Esophagus muscularis mucosa (tissue), 4 donors: ENCODE measurements at regions not wholly inside any gene's neighbourhood (a gene's known extent, or its start where the extent isn't known, plus 50 kb on each side); places are given as distances from the start of the nearest gene placed in this dataset.
"Not testable (repeated sequence)": the region's sequence is repeated elsewhere in the genome, so short reads cannot be mapped to it uniquely, and the experiment has no call there.

Experiments used
- EP300 ChIP-seq: sonication (generic); formaldehyde crosslinking; IDR thresholded peaks from one replicate; pipeline ENCODE4 v1.6.1; 2017; ENCODE audit warnings: antibody characterized with exemption
- POLR2A ChIP-seq: fragments of 450-650 bp; IDR thresholded peaks from one replicate; pipeline ENCODE4 v1.6.1; 2017; ENCODE audit warnings: antibody characterized with exemption, moderate library complexity, mild to moderate bottlenecking, low read depth
- POLR2AphosphoS5 ChIP-seq, 2 donors: sonication (generic); formaldehyde crosslinking; IDR thresholded peaks; one replicate each; pipeline ENCODE4 v1.6.1; 2017; ENCODE audit warnings: antibody characterized with exemption in 2 of 2
- TF ChIP-seq, protein P1 (sequence below), 3 experiments: fragments of 200-600 bp in 2 of 3; fragments of 450-650 bp in 1 of 3; sonication (generic) in 2 of 3; IDR thresholded peaks; one replicate each; pipeline ENCODE4 v1.5.1; 2017 to 2019; ENCODE audit warnings: antibody characterized with exemption in 3 of 3, mild to moderate bottlenecking in 2 of 3, moderate library complexity in 1 of 3

DNA sequence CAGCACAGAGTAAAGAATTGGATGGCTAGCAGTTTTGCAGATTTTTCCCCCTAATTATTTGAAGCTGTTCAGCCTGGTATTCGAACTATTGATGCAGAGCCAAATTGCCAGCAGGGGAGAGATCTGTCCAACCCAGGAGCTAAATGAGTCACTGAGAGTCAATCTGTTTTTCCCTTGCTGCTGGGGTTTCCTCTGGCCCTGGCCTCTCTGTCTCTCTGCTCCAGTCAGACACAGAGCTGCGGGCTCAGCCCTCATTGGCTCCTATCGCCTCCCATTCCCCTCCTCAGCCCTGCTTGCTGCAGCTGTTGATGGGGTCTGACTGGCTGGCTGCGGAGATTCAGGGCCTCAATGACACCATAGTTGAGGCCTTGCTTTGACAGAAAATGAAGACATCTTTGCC, 284.9 kb upstream of the NOTCH2NLA start:
- TF ChIP-seq, protein P1, sequence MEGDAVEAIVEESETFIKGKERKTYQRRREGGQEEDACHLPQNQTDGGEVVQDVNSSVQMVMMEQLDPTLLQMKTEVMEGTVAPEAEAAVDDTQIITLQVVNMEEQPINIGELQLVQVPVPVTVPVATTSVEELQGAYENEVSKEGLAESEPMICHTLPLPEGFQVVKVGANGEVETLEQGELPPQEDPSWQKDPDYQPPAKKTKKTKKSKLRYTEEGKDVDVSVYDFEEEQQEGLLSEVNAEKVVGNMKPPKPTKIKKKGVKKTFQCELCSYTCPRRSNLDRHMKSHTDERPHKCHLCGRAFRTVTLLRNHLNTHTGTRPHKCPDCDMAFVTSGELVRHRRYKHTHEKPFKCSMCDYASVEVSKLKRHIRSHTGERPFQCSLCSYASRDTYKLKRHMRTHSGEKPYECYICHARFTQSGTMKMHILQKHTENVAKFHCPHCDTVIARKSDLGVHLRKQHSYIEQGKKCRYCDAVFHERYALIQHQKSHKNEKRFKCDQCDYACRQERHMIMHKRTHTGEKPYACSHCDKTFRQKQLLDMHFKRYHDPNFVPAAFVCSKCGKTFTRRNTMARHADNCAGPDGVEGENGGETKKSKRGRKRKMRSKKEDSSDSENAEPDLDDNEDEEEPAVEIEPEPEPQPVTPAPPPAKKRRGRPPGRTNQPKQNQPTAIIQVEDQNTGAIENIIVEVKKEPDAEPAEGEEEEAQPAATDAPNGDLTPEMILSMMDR (IDR thresholded peaks at IDR 0.05), result not testable (repeated sequence)
- not testable (repeated sequence) for TF ChIP-seq POLR2A; EP300; POLR2AphosphoS5 (IDR thresholded peaks at IDR 0.05)
